HEK293 (cell line): ENCODE measurements at regions not wholly inside any gene's neighbourhood (a gene's known extent, or its start where the extent isn't known, plus 50 kb on each side); places are given as distances from the start of the nearest gene placed in this dataset.

Experiments used
- CTCF ChIA-PET: fragments of 350-600 bp; formaldehyde crosslinking; extraction: SDS; loops from one replicate; lab custom pipeline; 2021; ENCODE audit warnings: antibody characterized with exemption; lab: Yijun Ruan, JAX
- POLR2A ChIA-PET: fragments of 300-600 bp; formaldehyde crosslinking; extraction: SDS; loops from one replicate; lab custom pipeline; 2020; ENCODE audit warnings: antibody characterized with exemption, inconsistent platforms; lab: Yijun Ruan, JAX
- H3K27ac ChIP-seq: fragments of 200-500 bp; sonication (Bioruptor generic); 2 replicates; pipeline ENCODE4 v1.5.1; 2014; ENCODE audit warnings: low read depth, low read length, control low read depth, inconsistent platforms; ENCODE audit errors: extremely low read depth
- H3K36me3 ChIP-seq, 2 experiments: fragments of 200-500 bp in 1 of 2; sonication (Bioruptor generic) in 1 of 2; 1 replicate in 1 of 2; 2 replicates in 1 of 2; pipeline ENCODE4 v1.5.1; 2014 to 2017; ENCODE audit warnings: inconsistent platforms in 2 of 2, low read length in 2 of 2; ENCODE audit not compliant: control insufficient read depth in 2 of 2, insufficient read depth in 1 of 2
- H3K4me1 ChIP-seq: fragments of 200-500 bp; sonication (Bioruptor generic); 2 replicates; pipeline ENCODE4 v1.5.1; 2014; ENCODE audit warnings: mild to moderate bottlenecking, low read length, inconsistent platforms; ENCODE audit not compliant: control insufficient read depth, insufficient read depth
- H3K4me3 ChIP-seq: 2 replicates; pipeline ENCODE4 v1.5.1; 2011; ENCODE audit warnings: low read depth, mild to moderate bottlenecking, control low read depth, low read length, moderate library complexity
- H3K9me3 ChIP-seq: fragments of 200-500 bp; sonication (Bioruptor generic); 2 replicates; pipeline ENCODE4 v1.5.1; 2014; ENCODE audit warnings: low read depth, low read length, inconsistent platforms; ENCODE audit not compliant: control insufficient read depth, insufficient read depth
- GLIS1 ChIP-seq: fragments of 450-650 bp; formaldehyde crosslinking; IDR thresholded peaks from 2 replicates; pipeline ENCODE4 v1.5.1; 2016; ENCODE audit warnings: missing biosample characterization, missing genetic modification characterization
- KLF1 ChIP-seq: fragments of 450-650 bp; formaldehyde crosslinking; IDR thresholded peaks from 2 replicates; pipeline ENCODE4 v1.5.1; 2016; ENCODE audit warnings: missing biosample characterization, missing genetic modification characterization
- PRDM1 ChIP-seq: fragments of 450-650 bp; formaldehyde crosslinking; IDR thresholded peaks from 2 replicates; pipeline ENCODE4; 2016; ENCODE audit warnings: missing biosample characterization, missing genetic modification characterization
- ZBTB1 ChIP-seq: fragments of 450-650 bp; formaldehyde crosslinking; IDR thresholded peaks from 2 replicates; pipeline ENCODE4 v1.5.1; 2016; ENCODE audit warnings: missing biosample characterization, missing genetic modification characterization
- ZFHX2 ChIP-seq: fragments of 450-650 bp; formaldehyde crosslinking; conservative IDR thresholded peaks from 2 replicates; pipeline ENCODE4 v1.5.1; 2016; ENCODE audit warnings: missing biosample characterization, missing genetic modification characterization
- ZNF155 ChIP-seq: fragments of 450-650 bp; formaldehyde crosslinking; IDR thresholded peaks from 2 replicates; pipeline ENCODE4 v1.5.1; 2016; ENCODE audit warnings: missing biosample characterization, missing genetic modification characterization
- ZNF16 ChIP-seq: fragments of 450-650 bp; formaldehyde crosslinking; IDR thresholded peaks from 2 replicates; pipeline ENCODE4 v1.5.1; 2016; ENCODE audit warnings: low read depth, missing biosample characterization, missing genetic modification characterization
- ZNF175 ChIP-seq: fragments of 450-650 bp; formaldehyde crosslinking; IDR thresholded peaks from 2 replicates; pipeline ENCODE4 v1.5.1; 2016; ENCODE audit warnings: missing biosample characterization, missing genetic modification characterization
- ZNF202 ChIP-seq: fragments of 450-650 bp; formaldehyde crosslinking; IDR thresholded peaks from 2 replicates; pipeline ENCODE4 v1.5.1; 2016; ENCODE audit warnings: missing biosample characterization, missing genetic modification characterization, borderline replicate concordance
- ZNF23 ChIP-seq: fragments of 450-650 bp; formaldehyde crosslinking; IDR thresholded peaks from 2 replicates; pipeline ENCODE4 v1.5.1; 2016; ENCODE audit warnings: missing biosample characterization, missing genetic modification characterization, borderline replicate concordance
- ZNF549 ChIP-seq: fragments of 450-650 bp; IDR thresholded peaks from 2 replicates; pipeline ENCODE4 v1.5.1; 2018; ENCODE audit warnings: missing biosample characterization, missing genetic modification characterization, mild to moderate bottlenecking, inconsistent platforms, moderate library complexity
- ZNF621 ChIP-seq: fragments of 450-650 bp; formaldehyde crosslinking; IDR thresholded peaks from 2 replicates; pipeline ENCODE4 v1.5.1; 2017; ENCODE audit warnings: missing biosample characterization, missing genetic modification characterization
- ZNF776 ChIP-seq: fragments of 450-650 bp; formaldehyde crosslinking; IDR thresholded peaks from 2 replicates; pipeline ENCODE4 v1.5.0; 2017; ENCODE audit warnings: missing biosample characterization, missing genetic modification characterization, borderline replicate concordance
- ZSCAN23 ChIP-seq: fragments of 450-650 bp; formaldehyde crosslinking; IDR thresholded peaks from 2 replicates; pipeline ENCODE4 v1.5.1; 2016; ENCODE audit warnings: missing biosample characterization, missing genetic modification characterization
- TF ChIP-seq, protein P1 (sequence below): fragments of 450-650 bp; formaldehyde crosslinking; IDR thresholded peaks from 2 replicates; pipeline ENCODE4 v1.5.1; 2016; ENCODE audit warnings: missing biosample characterization, missing genetic modification characterization, low read depth
- TF ChIP-seq, protein P2 (sequence below): fragments of 450-650 bp; formaldehyde crosslinking; IDR thresholded peaks from 2 replicates; pipeline ENCODE4 v1.5.0; 2017; ENCODE audit warnings: missing biosample characterization, missing genetic modification characterization, borderline replicate concordance
- TF ChIP-seq, protein P3 (sequence below): fragments of 450-650 bp; IDR thresholded peaks from 2 replicates; pipeline ENCODE4 v1.5.1; 2018; ENCODE audit warnings: missing biosample characterization, mild to moderate bottlenecking, missing genetic modification characterization
- TF ChIP-seq, protein P4 (sequence below): fragments of 450-650 bp; formaldehyde crosslinking; IDR thresholded peaks from 2 replicates; pipeline ENCODE4 v1.5.1; 2016; ENCODE audit warnings: missing biosample characterization, missing genetic modification characterization, borderline replicate concordance

DNA sequence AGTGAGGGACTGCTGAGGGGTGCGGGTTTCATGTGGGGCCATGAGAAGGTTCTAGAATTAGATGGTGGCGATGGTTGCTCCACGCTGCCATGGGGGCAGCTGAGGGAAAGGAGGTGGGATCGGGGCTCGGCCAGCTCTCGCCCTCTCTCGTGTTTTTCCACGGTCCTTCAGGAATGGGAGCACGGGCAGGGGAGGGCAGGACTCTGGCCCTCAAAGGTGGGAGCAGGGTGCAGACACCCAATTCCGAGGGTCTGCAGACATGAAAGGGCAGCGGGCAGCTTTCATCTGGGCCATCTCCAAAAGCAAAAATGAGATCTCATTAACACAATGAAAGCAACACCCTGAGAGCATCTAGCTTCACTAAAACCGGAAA is 53.4 kb upstream of the SALL3 start:
- TF ChIP-seq ZNF155 (tag by site-specific recombination) (no peak), ZNF549 (no peak), ZNF175 (no peak), ZNF202 (no peak), ZNF776 (no peak), ZSCAN23 (tag by site-specific recombination) (no peak), ZNF16 (tag by site-specific recombination) (no peak), PRDM1 (tag by site-specific recombination) (no peak), ZNF621 (tag by site-specific recombination) (no peak), KLF1 (tag by site-specific recombination) (no peak), GLIS1 (no peak), ZFHX2 (tag by site-specific recombination) (no peak), ZNF23 (tag by site-specific recombination) (no peak), ZBTB1 (tag by site-specific recombination) (no peak)
- TF ChIP-seq, protein P1, sequence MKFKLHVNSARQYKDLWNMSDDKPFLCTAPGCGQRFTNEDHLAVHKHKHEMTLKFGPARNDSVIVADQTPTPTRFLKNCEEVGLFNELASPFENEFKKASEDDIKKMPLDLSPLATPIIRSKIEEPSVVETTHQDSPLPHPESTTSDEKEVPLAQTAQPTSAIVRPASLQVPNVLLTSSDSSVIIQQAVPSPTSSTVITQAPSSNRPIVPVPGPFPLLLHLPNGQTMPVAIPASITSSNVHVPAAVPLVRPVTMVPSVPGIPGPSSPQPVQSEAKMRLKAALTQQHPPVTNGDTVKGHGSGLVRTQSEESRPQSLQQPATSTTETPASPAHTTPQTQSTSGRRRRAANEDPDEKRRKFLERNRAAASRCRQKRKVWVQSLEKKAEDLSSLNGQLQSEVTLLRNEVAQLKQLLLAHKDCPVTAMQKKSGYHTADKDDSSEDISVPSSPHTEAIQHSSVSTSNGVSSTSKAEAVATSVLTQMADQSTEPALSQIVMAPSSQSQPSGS = no peak
- TF ChIP-seq, protein P2, sequence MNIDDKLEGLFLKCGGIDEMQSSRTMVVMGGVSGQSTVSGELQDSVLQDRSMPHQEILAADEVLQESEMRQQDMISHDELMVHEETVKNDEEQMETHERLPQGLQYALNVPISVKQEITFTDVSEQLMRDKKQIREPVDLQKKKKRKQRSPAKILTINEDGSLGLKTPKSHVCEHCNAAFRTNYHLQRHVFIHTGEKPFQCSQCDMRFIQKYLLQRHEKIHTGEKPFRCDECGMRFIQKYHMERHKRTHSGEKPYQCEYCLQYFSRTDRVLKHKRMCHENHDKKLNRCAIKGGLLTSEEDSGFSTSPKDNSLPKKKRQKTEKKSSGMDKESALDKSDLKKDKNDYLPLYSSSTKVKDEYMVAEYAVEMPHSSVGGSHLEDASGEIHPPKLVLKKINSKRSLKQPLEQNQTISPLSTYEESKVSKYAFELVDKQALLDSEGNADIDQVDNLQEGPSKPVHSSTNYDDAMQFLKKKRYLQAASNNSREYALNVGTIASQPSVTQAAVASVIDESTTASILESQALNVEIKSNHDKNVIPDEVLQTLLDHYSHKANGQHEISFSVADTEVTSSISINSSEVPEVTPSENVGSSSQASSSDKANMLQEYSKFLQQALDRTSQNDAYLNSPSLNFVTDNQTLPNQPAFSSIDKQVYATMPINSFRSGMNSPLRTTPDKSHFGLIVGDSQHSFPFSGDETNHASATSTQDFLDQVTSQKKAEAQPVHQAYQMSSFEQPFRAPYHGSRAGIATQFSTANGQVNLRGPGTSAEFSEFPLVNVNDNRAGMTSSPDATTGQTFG = no peak
- TF ChIP-seq, protein P3, sequence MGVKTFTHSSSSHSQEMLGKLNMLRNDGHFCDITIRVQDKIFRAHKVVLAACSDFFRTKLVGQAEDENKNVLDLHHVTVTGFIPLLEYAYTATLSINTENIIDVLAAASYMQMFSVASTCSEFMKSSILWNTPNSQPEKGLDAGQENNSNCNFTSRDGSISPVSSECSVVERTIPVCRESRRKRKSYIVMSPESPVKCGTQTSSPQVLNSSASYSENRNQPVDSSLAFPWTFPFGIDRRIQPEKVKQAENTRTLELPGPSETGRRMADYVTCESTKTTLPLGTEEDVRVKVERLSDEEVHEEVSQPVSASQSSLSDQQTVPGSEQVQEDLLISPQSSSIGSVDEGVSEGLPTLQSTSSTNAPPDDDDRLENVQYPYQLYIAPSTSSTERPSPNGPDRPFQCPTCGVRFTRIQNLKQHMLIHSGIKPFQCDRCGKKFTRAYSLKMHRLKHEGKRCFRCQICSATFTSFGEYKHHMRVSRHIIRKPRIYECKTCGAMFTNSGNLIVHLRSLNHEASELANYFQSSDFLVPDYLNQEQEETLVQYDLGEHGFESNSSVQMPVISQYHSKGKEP = no peak
- TF ChIP-seq, protein P4, sequence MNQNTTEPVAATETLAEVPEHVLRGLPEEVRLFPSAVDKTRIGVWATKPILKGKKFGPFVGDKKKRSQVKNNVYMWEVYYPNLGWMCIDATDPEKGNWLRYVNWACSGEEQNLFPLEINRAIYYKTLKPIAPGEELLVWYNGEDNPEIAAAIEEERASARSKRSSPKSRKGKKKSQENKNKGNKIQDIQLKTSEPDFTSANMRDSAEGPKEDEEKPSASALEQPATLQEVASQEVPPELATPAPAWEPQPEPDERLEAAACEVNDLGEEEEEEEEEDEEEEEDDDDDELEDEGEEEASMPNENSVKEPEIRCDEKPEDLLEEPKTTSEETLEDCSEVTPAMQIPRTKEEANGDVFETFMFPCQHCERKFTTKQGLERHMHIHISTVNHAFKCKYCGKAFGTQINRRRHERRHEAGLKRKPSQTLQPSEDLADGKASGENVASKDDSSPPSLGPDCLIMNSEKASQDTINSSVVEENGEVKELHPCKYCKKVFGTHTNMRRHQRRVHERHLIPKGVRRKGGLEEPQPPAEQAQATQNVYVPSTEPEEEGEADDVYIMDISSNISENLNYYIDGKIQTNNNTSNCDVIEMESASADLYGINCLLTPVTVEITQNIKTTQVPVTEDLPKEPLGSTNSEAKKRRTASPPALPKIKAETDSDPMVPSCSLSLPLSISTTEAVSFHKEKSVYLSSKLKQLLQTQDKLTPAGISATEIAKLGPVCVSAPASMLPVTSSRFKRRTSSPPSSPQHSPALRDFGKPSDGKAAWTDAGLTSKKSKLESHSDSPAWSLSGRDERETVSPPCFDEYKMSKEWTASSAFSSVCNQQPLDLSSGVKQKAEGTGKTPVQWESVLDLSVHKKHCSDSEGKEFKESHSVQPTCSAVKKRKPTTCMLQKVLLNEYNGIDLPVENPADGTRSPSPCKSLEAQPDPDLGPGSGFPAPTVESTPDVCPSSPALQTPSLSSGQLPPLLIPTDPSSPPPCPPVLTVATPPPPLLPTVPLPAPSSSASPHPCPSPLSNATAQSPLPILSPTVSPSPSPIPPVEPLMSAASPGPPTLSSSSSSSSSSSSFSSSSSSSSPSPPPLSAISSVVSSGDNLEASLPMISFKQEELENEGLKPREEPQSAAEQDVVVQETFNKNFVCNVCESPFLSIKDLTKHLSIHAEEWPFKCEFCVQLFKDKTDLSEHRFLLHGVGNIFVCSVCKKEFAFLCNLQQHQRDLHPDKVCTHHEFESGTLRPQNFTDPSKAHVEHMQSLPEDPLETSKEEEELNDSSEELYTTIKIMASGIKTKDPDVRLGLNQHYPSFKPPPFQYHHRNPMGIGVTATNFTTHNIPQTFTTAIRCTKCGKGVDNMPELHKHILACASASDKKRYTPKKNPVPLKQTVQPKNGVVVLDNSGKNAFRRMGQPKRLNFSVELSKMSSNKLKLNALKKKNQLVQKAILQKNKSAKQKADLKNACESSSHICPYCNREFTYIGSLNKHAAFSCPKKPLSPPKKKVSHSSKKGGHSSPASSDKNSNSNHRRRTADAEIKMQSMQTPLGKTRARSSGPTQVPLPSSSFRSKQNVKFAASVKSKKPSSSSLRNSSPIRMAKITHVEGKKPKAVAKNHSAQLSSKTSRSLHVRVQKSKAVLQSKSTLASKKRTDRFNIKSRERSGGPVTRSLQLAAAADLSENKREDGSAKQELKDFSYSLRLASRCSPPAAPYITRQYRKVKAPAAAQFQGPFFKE (tag by site-specific recombination) = no peak
- H3K9me3 ChIP-seq = no peaks in the 10 kb centered on the region
- no peaks in the 10 kb centered on the region for H3K36me3 ChIP-seq
- no peak overlapping the region for H3K27ac ChIP-seq
- POLR2A ChIA-PET = no interaction called here
- no peak overlapping the region for H3K4me3 ChIP-seq
- H3K4me1 ChIP-seq = no peaks in the 10 kb centered on the region
- CTCF ChIA-PET = no interaction called here
